ENCODE measurements at regions not wholly inside any gene's neighbourhood (a gene's known extent, or its start where the extent isn't known, plus 50 kb on each side); places are given as distances from the start of the nearest gene placed in this dataset.

DNA sequence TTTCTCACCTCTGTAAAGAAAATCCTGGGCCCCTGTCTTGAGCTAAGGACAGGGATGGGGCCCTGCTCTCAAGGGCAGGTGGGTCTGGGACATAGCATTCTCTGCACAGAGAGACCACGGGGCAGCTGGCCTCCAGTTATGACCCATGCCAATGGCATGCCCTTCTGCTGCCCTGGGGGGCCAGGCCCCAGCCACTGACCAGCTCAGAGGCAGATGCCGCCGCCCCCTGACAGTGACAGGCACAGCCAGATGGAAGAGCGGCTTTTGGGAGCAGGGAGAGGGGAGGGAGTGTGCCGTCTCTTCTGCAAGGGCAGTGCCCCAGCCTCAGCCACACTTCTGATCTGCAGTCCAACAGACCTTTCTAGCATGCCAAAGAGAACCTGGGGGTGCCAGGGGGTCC is 114.8 kb upstream of the NAV2 start:
- Histone ChIP-seq H4K20me1 (ENCODE audit: control insufficient read depth, insufficient read depth) (no peaks in the 10 kb centered on the region), H3K79me2 (ENCODE audit: control insufficient read depth, insufficient read depth, low read length) (no peaks in the 10 kb centered on the region), H3K36me3 (ENCODE audit: control insufficient read depth in 2 of 2, insufficient read depth in 2 of 2, low read length in 1 of 2) (no peaks in the 10 kb centered on the region), H3K4me3 (no peak overlapping the region), H3K27ac (ENCODE audit: control insufficient read depth, insufficient read depth) (no peak overlapping the region), H3K27me3 (replicated peaks in 1 of 2; ENCODE audit: control insufficient read depth in 2 of 2, insufficient read depth in 2 of 2, low read length in 1 of 2) (peaks cover 0 to 3% of the 10 kb centered on the region in 2 experiments; a peak in 1 of 4 replicates), H3K4me1 (ENCODE audit: control insufficient read depth, insufficient read depth, low read length) (no peaks in the 10 kb centered on the region), H3K9me3 (replicated peaks; ENCODE audit: control insufficient read depth, insufficient read depth, low read length) (no peaks in the 10 kb centered on the region), H3K9ac (ENCODE audit: control insufficient read depth, insufficient read depth, low read length) (no peak overlapping the region), H3K4me2 (ENCODE audit: control insufficient read depth, insufficient read depth) (no peak overlapping the region), H2AFZ (ENCODE audit: control insufficient read depth, low read depth, low read length) (no peak overlapping the region)
- TF ChIP-seq BRCA1 (IDR thresholded peaks at IDR 0.05; ENCODE audit: low read depth, low read length), result no peak
- TF ChIP-seq, protein P1, sequence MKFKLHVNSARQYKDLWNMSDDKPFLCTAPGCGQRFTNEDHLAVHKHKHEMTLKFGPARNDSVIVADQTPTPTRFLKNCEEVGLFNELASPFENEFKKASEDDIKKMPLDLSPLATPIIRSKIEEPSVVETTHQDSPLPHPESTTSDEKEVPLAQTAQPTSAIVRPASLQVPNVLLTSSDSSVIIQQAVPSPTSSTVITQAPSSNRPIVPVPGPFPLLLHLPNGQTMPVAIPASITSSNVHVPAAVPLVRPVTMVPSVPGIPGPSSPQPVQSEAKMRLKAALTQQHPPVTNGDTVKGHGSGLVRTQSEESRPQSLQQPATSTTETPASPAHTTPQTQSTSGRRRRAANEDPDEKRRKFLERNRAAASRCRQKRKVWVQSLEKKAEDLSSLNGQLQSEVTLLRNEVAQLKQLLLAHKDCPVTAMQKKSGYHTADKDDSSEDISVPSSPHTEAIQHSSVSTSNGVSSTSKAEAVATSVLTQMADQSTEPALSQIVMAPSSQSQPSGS (IDR thresholded peaks at IDR 0.05; ENCODE audit: low read length), result no peak
- BruUV-seq (replicated peaks), result no TSS peak
- in situ Hi-C loops (cut with MboI) (no loop called here), intact Hi-C loops (cut with micrococcal nuclease; ENCODE audit: unreplicated experiment) (no loop called here)
- 30% methylated on average over 5 of the region's 5 CpGs for WGBS (ENCODE audit: insufficient coverage, insufficient replicate concordance, low lambda C conversion rate, missing lambda C conversion rate)
- CTCF ChIA-PET, result interaction anchor here (1.3 kb wide), 1 partner anchor 44 kb away, joined by 3 read pairs; no protein-coding TSS in a partner anchor
- no peak for DNase-seq (ENCODE audit: low read depth, low spot score)
- SMC1A ChIA-PET (ENCODE audit: uncharacterized antibody, unreplicated experiment), result no interaction called here
- RAD21 ChIA-PET (ENCODE audit: unreplicated experiment), result no interaction called here
- POLR2A ChIA-PET, result no interaction called here
- ATAC-seq, result no peak
- no peak for FAIRE-seq

DNA sequence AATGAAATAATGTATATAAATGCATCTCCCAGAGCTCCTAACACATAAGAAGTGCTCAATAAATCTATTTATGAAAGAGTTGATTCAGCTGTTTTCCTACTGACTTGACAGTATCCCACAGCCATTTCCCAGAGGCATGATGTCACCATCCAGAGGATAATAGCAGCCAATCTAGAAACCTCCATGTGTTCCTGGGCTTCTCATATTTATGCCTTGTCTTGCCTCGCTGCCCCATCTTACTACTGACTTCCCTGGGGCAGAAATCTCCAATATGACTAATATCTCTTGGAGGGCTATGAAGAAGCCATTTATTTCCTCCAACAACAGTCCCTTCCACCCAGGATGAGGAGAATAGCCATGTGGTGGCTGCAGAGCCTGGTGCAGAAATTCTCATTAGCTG is 115.4 kb upstream of the NAV2 start:
- H3K79me2 ChIP-seq (ENCODE audit: control insufficient read depth, insufficient read depth, low read length), result no peaks in the 10 kb centered on the region
- H3K9ac ChIP-seq (ENCODE audit: control insufficient read depth, insufficient read depth, low read length), result no peak overlapping the region
- in situ Hi-C loops (cut with MboI) (no loop called here), intact Hi-C loops (cut with micrococcal nuclease; ENCODE audit: unreplicated experiment) (no loop called here)
- RAD21 ChIA-PET (ENCODE audit: unreplicated experiment), result no interaction called here
- H2AFZ ChIP-seq (ENCODE audit: control insufficient read depth, low read depth, low read length), result no peak overlapping the region
- DNase-seq (ENCODE audit: low read depth, low spot score) (no peak), FAIRE-seq (no peak), ATAC-seq (no peak)
- POLR2A ChIA-PET, result no interaction called here
- H3K27ac ChIP-seq (ENCODE audit: control insufficient read depth, insufficient read depth), result no peak overlapping the region
- H4K20me1 ChIP-seq (ENCODE audit: control insufficient read depth, insufficient read depth), result no peaks in the 10 kb centered on the region
- CTCF ChIA-PET, result interaction anchor here (1.3 kb wide), 1 partner anchor 43 kb away, joined by 3 read pairs; no protein-coding TSS in a partner anchor
- no peaks in the 10 kb centered on the region for H3K9me3 ChIP-seq (replicated peaks; ENCODE audit: control insufficient read depth, insufficient read depth, low read length)
- 0% methylated on average over 1 of the region's 1 CpG for WGBS (ENCODE audit: insufficient coverage, insufficient replicate concordance, low lambda C conversion rate, missing lambda C conversion rate)
- no peak overlapping the region for H3K4me2 ChIP-seq (ENCODE audit: control insufficient read depth, insufficient read depth)
- no peak overlapping the region for H3K4me3 ChIP-seq
- SMC1A ChIA-PET (ENCODE audit: uncharacterized antibody, unreplicated experiment), result no interaction called here
- H3K4me1 ChIP-seq (ENCODE audit: control insufficient read depth, insufficient read depth, low read length), result no peaks in the 10 kb centered on the region
- no TSS peak for BruUV-seq (replicated peaks)
- peaks cover 0 to 3% of the 10 kb centered on the region in 2 experiments; a peak in 1 of 4 replicates for H3K27me3 ChIP-seq (replicated peaks in 1 of 2; ENCODE audit: control insufficient read depth in 2 of 2, insufficient read depth in 2 of 2, low read length in 1 of 2)
- H3K36me3 ChIP-seq (ENCODE audit: control insufficient read depth in 2 of 2, insufficient read depth in 2 of 2, low read length in 1 of 2), result no peaks in the 10 kb centered on the region
- TF ChIP-seq POLR2A (IDR thresholded peaks at IDR 0.05; ENCODE audit: low read depth, low read length) (no peak), SMAD5 (IDR thresholded peaks at IDR 0.05; ENCODE audit: low read depth) (no peak), CBX5 (IDR thresholded peaks at IDR 0.05; ENCODE audit: low read depth) (no peak), JUNB (IDR thresholded peaks at IDR 0.05) (no peak), MXI1 (IDR thresholded peaks at IDR 0.05; ENCODE audit: low read depth, low read length) (no peak), NR2C2 (IDR thresholded peaks at IDR 0.05; ENCODE audit: borderline replicate concordance, control insufficient read depth, insufficient read length, low read depth) (no peak), CBFB (IDR thresholded peaks at IDR 0.05; ENCODE audit: low read depth) (no peak)
- TF ChIP-seq, protein P2, sequence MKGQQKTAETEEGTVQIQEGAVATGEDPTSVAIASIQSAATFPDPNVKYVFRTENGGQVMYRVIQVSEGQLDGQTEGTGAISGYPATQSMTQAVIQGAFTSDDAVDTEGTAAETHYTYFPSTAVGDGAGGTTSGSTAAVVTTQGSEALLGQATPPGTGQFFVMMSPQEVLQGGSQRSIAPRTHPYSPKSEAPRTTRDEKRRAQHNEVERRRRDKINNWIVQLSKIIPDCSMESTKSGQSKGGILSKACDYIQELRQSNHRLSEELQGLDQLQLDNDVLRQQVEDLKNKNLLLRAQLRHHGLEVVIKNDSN (IDR thresholded peaks at IDR 0.05; ENCODE audit: borderline replicate concordance, extremely low read length, insufficient read depth, low read depth, low read length), result no peak
- TF ChIP-seq, protein P3, sequence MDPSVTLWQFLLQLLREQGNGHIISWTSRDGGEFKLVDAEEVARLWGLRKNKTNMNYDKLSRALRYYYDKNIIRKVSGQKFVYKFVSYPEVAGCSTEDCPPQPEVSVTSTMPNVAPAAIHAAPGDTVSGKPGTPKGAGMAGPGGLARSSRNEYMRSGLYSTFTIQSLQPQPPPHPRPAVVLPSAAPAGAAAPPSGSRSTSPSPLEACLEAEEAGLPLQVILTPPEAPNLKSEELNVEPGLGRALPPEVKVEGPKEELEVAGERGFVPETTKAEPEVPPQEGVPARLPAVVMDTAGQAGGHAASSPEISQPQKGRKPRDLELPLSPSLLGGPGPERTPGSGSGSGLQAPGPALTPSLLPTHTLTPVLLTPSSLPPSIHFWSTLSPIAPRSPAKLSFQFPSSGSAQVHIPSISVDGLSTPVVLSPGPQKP (IDR thresholded peaks at IDR 0.05; ENCODE audit: low read depth, low read length), result no peak
- TF ChIP-seq, protein P4, sequence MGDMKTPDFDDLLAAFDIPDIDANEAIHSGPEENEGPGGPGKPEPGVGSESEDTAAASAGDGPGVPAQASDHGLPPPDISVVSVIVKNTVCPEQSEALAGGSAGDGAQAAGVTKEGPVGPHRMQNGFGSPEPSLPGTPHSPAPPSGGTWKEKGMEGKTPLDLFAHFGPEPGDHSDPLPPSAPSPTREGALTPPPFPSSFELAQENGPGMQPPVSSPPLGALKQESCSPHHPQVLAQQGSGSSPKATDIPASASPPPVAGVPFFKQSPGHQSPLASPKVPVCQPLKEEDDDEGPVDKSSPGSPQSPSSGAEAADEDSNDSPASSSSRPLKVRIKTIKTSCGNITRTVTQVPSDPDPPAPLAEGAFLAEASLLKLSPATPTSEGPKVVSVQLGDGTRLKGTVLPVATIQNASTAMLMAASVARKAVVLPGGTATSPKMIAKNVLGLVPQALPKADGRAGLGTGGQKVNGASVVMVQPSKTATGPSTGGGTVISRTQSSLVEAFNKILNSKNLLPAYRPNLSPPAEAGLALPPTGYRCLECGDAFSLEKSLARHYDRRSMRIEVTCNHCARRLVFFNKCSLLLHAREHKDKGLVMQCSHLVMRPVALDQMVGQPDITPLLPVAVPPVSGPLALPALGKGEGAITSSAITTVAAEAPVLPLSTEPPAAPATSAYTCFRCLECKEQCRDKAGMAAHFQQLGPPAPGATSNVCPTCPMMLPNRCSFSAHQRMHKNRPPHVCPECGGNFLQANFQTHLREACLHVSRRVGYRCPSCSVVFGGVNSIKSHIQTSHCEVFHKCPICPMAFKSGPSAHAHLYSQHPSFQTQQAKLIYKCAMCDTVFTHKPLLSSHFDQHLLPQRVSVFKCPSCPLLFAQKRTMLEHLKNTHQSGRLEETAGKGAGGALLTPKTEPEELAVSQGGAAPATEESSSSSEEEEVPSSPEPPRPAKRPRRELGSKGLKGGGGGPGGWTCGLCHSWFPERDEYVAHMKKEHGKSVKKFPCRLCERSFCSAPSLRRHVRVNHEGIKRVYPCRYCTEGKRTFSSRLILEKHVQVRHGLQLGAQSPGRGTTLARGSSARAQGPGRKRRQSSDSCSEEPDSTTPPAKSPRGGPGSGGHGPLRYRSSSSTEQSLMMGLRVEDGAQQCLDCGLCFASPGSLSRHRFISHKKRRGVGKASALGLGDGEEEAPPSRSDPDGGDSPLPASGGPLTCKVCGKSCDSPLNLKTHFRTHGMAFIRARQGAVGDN (IDR thresholded peaks at IDR 0.05), result no peak

All from GM12878 (cell line).